Left renal cortex interstitium (tissue), 4 donors: ENCODE measurements at regions not wholly inside any gene's neighbourhood (a gene's known extent, or its start where the extent isn't known, plus 50 kb on each side); places are given as distances from the start of the nearest gene placed in this dataset.

Experiments
- DNase-seq, 4 donors: peaks; one replicate each; pipeline ENCODE4 v3.0.0-alpha.2; 2013; ENCODE audit warnings: low read depth in 4 of 4, low spot score in 2 of 4, missing footprints in 1 of 4

- DNase-seq: no peak
Observed at GRCh38 chr14:85079842-85080730, 449.9 kb upstream of the FLRT2 start.

- no peak for DNase-seq
Observed at GRCh38 chr14:85084344-85084743, 445.6 kb upstream of the FLRT2 start.

DNA sequence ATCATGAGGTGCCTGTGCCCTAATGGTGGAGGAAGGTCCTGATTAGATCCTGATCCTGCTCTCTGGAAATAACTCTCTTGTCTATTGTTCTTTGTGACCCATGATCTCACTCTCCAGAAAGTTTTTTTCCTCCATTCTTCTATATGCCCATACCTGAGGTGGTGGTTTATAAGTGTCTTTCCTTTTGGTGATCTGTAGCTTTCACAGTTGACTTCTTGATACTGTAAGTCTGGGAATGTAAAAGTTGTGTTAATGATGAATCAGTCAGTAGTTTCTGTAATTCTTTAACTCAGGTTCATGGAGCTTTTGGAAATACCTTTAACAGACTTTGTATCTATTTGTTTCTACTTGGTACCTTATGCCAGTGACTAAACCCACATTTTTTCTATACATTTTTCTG lies 444.0 kb upstream of the FLRT2 start:
- DNase-seq: no peak

GRCh38 chr14:85087201-85087600 lies 442.7 kb upstream of the FLRT2 start:
- DNase-seq: no peak

GRCh38 chr14:85088192-85088591 lies 441.8 kb upstream of the FLRT2 start:
- no peak for DNase-seq

GRCh38 chr14:85090681-85091080 lies 439.3 kb upstream of the FLRT2 start:
- no peak for DNase-seq

GRCh38 chr14:85093631-85094330 lies 436.2 kb upstream of the FLRT2 start:
- no peak for DNase-seq

DNA sequence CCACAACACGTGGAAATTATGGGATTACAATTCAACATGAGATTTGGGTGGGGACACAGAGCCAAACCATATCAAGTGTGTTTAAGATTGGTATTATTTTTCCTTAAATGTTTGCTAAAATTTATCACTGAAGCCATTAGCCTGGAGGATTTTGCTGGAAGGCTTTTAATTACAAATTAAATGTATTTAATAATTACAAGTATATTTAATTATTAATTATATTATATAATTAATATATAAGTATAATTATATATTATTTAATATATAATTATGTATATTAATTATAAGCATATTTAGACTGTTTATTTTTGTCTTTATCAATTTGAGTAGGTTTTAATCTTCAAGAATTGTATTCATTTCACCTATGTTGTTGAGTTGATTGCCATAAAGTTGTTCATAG lies 427.4 kb upstream of the FLRT2 start:
- no peak for DNase-seq

DNA sequence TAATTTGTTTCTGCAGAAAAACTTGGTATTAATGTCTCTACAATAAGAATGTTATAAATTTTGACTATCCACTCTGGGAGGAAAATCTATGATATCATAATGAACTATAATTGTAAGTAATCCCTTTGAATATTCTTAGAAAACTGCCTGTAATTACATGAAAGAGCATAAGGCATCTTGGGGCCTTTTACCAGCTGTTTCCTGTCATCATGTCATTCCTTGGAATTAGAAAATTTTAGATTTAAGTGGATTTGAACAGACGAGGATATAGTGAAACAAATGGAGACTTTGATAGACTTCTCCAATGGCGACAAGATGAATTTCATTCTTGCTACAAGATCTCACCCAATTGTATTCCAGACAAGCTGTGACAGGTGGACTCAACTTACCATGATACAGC lies 423.4 kb upstream of the FLRT2 start:
- no peak for DNase-seq

GRCh38 chr14:85112762-85113161 lies 417.2 kb upstream of the FLRT2 start:
- DNase-seq: no peak

GRCh38 chr14:85115921-85116320 lies 414.0 kb upstream of the FLRT2 start:
- no peak for DNase-seq

DNA sequence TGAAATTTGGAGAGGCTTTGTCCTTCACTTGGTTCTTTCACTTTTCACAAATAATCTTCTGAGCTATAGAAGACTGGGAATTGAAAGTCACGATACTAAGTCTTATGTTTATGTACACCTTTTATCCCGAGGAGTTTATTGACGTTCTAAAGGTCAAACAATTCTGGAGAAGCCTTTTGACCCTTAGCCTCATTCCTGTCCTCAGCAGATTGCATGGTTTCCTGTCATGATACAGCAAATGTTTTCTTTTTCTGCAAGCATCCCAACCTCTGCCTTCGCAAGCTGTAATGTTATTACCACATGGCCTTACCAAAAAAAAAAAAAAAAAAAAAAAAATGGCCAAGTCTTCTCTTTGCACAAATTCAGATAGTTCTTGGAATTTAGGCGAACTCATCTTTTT lies 411.7 kb upstream of the FLRT2 start:
- no peak for DNase-seq

DNA sequence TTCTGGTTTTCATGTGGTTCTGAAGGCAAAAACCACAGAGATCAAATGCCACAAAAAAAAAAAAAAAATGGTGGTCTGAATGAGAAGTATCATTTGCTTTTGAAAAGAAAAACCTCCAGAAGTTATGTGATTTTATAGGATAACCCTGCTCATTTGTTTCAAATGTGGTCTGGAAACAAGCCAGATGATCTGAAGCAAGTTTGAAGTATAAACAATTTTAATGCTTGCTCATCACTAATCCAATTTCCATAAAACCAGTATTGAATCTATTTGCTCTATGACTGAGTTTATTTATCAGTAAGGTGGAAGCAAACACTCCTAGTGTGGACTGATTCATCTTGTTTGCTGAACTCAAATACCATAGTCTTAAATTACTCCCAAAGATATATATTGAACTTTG lies 407.3 kb upstream of the FLRT2 start:
- DNase-seq: no peak

DNA sequence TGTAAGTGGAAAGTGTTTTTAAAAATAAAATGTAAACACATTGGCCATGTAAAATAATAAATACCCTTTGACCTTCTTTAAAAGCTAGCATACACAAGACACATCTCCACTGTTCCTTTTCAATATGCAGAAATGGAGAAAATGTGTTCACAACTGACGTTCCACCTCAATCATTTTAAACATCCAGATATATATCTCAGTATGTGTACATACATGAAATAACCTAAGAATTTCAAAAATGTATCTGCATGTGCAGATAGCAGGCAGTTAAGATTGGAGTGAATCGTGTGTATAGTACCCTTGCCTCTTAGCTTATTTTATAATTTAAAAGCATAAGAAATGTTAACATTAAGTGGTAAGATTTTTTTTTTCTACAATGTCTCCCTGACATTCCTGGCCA lies 406.2 kb upstream of the FLRT2 start:
- no peak for DNase-seq

DNA sequence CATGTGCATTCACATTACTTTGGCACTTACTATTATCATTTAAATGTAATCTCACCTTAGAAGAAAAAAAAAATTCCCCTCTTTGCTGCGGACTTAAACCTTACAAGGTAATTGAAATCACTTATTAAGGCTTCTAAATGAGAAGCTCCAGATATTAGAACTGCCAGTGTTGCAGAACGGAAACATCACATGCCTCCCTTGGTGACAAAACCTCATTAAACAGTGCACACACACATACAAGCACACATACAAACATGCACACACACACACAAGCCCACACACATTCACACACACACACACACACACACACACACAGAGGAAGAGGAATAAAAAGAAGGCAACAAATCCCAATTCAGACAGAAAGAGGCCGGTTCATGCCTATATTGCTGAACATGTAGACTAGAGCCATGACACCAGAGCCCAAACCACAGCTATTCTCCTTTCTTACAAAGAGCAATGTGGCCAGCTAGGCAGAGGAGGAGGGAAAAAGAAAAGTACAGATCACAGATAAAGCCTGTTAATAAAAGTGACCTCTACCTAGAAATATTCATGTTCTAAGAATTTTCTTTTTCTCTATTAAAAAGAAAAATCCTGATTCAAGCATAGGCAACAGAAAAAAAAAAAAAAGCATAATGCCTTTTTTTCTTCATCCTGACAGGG lies 405.2 kb upstream of the FLRT2 start:
- DNase-seq: no peak

- no peak for DNase-seq
Observed at GRCh38 chr14:85125291-85125670, 404.7 kb upstream of the FLRT2 start.

GRCh38 chr14:85129921-85130320 lies 400.0 kb upstream of the FLRT2 start:
- DNase-seq: no peak

- DNase-seq: no peak
Observed at GRCh38 chr14:85131226-85131922, 398.6 kb upstream of the FLRT2 start.

DNA sequence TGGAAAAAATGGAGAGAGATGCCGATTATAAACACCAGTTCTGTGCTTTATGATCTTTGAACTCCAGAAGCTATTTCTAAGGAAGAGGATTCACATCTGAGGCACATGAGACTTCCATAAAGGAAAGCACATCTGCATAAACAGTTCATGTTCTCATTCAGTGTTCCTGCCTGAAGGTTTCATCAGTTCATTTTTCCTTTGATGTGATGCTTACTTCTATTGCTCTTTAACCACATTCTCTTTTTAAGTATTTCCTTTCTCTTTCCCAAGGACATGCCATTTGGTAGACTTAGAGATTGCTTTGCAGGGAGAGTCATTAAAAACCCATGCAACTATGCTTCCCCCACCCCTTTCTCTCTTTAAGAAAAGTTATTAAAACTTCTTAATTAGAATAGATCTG lies 387.0 kb upstream of the FLRT2 start:
- no peak for DNase-seq

DNA sequence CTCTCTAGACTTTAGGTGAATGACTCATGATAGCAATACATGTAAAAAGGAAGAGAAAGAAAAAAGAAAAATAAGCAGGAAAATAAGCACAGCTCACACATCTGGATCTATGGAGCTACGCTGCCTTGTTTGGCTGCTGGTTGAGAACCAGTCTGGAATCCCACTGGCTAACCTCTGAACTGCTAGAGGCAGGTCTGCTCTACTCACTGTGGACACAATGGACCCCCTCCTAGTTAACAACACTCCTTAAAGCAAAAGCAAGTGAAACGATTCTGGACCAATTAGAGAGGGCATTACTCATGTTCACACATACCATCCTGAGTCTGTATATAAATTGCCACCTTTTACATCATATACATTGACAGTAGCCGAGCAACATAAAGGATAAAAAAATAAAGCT lies 383.2 kb upstream of the FLRT2 start:
- DNase-seq: no peak

DNA sequence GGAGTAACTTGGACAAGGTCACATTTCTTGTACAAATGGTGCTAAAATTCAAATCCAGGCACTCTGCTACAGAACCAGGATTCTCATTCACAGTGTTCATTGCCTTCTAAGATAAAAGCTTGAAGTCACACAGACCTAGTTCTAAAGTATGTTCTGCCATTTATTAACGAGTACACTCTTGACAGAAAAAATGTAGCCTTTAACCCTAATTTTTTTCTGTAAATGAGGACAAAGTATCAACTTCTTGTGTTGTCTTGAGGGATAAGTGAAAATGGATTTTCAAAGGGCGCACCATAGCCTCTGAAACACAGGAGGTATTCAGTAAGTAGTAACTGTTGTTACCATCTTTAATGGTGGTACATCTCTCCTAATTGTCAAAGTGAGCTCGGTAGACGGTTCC lies 379.8 kb upstream of the FLRT2 start:
- DNase-seq: no peak
